ENCODE measurements at regions not wholly inside any gene's neighbourhood (a gene's known extent, or its start where the extent isn't known, plus 50 kb on each side); places are given as distances from the start of the nearest gene placed in this dataset.

DNA sequence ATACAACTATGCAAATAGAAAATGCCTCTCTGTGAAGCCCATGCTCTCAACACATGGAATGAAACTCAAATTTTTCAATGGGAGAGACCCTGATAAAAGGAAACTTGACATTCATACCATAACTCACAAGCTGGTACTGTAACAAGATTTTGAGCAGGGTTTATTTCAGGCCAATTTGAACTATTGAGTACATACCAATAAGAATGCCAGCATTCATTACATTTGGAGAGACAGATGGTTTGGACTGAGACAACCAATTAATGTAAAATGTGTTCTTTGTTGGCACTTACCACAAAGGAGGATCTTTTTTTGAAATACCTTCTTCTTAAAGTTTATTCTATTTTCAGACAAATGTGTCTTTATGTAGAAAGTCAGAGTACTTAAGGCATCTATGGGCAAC, 1357.0 kb upstream of the GOT2 start:
- TF ChIP-seq EZH2 (IDR thresholded peaks at IDR 0.05; ENCODE audit: insufficient read depth, poor library complexity, severe bottlenecking) (no peak), EZH2phosphoT487 (IDR thresholded peaks at IDR 0.05; ENCODE audit: insufficient read depth, low read depth) (no peak)
